NCI-H524 (cell line): ENCODE measurements at regions not wholly inside any gene's neighbourhood (a gene's known extent, or its start where the extent isn't known, plus 50 kb on each side); places are given as distances from the start of the nearest gene placed in this dataset.

Experiments used
- DNase-seq, 2 experiments: peaks; one replicate each; lab custom pipeline; 2025; lab: John Stamatoyannopoulos, UW

DNA sequence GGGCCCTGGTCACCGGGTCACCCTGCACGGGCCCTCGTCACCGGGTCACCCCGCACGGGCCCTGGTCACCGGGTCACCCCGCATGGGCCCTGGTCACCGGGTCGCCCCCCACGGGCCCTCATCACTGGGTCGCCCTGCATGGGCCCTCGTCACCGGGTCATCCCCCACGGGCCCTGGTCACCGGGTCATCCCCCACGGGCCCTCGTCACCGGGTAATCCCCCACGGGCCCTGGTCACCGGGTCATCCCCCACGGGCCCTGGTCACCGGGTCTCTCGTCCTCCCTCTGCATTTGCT, 77.6 kb downstream of the RIPK4 start:
- DNase-seq: no peak

DNA sequence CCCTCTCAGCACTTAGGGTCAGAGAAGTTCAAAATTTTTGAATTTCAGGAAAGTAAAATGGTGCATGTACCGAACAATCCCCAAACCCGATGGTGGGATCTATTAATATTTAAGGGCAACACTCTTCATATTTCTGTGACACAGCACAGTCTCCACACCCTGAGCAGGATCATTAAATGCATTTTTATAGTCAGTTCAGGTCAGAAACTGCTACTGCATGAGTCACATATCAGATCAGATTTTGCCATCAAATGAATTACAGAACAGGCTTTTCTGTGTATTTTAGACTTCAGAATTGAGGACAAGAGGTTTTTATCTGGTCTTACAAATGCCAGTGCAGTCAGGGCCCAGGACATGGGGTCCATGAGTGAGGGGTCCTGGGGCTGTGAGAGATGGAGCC, 79.2 kb downstream of the RIPK4 start:
- no peak for DNase-seq

DNA sequence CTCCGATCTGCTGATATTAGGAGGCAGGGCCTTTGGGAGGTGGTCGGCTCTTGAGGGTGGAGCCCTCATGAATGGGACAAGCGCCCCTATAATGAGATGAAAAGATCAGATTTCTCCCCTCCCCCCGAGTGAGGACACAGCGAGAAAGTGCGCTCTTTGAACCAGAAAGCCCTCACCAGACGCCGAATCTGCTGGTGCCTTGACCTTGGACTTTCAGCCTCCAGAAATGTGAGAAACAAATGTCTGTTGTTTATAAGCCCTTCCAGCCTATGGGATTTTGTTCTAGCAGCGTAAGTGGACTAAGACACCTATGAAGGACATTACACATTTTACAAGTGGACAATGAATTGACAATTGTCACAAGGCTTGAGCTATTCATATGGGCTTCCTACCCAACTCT, 80.2 kb downstream of the RIPK4 start:
- no peak for DNase-seq

DNA sequence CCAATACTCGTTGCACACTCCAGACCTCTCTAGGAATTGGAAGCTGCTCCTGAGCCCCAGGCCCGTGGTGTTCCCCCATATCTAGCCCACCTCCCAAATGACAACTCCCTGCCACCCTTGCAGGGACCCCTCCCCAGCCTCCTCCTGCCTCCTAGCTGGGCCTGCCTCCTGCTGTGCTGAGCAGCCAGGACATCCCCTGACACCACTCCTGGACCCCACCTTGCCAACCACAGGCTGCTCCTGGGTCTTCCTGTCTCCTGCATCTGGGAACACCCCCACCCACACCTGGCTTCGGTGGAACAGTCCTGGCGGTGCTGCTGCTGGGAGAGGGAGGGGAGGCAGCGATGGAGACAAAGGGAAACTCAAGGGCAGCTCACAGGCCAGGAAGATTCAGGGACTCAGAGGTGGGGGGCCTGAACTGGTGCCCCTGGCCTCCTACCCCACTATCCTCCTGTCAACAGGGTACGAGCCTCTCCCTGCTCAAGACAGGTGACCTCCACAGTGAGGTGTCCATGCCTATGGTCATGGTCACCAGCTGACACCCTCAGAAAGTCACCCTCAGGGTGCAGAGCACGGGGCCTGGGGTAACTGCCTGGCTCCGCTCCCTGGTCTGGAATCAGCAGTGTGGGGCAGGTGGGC, 81.2 kb downstream of the RIPK4 start:
- no peak for DNase-seq

DNA sequence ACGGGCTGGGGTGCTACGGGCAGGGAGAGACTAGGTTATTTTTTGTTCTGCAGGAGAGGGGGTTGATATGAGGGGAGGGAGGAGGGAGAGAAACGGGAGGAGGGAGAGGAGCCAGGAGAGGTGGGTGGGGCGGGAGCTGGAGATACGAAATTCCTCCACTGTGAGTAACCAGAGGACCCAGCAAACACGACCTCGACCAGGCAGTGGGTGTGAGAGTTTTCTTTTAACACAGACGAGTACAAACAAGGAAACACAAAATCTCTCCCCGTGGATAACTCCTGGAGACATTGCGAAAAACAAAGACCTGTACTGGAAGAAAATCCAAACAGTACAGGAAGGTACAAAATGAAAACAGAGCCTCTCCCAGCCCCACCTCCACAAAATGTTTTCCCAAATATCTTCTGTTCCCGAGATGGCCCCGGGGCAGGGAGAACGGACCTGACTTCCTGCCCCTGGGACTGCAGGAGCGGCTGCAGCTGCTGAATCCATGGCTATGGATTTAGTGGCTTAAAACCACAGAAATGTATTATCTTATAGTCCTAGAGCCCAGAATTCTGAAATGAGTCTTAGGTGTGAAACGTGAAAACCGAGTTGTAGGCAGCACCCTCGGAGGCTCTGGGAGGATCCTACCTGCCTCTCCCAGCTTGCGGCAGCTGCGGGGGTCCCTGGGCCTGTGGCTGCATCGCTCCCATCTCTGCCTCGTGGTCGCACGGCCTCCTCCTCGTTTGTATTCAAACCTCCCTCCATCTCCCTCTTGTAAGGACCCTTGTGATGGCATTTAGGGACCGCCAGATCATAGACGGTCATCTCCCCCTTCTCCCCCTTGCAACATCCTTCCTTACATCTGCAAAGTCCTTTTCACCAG, 82.2 kb downstream of the RIPK4 start:
- no peak for DNase-seq

DNA sequence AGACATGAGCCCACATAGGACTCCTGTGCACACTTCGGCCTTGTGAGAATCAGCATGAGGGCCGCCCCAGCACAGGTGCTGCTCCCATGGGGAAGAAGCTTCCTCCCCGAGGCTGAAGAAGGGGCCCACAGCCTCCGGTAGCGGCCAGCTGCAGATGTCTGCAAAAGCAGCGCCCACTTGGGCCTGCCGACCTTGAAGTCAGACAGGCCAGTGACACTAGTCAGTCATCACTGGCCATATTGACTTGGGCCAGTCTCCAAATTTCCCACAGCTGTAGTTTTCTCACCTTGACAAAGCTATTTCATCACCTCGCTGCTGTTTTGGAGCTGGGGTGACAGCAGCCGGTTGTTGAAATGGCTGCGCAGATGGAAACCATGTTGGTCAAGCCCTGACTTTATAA, 83.0 kb downstream of the RIPK4 start:
- no peak for DNase-seq

DNA sequence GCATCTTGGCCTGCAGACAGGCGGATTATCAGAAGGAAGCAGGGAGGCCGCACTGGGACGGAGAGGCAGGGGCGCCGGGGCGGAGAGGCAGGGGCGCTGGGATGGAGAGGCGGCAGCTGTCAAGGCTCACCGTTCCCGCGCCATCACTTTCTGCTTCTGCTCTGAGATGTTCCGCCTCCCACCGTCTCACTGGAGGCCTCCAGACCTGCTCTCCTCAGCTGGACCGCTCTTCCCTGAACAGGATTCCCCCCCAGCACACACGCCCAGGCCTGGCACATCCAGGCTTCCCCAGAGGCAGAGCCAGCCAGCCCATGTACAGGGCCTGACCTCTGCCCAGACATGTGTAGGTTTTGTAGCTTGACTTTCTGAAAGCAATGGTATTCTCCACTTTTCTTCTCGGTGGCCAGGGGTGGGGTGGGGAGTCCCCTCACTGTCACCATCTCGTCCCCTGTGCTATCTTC, 84.1 kb downstream of the RIPK4 start:
- DNase-seq: no peak

DNA sequence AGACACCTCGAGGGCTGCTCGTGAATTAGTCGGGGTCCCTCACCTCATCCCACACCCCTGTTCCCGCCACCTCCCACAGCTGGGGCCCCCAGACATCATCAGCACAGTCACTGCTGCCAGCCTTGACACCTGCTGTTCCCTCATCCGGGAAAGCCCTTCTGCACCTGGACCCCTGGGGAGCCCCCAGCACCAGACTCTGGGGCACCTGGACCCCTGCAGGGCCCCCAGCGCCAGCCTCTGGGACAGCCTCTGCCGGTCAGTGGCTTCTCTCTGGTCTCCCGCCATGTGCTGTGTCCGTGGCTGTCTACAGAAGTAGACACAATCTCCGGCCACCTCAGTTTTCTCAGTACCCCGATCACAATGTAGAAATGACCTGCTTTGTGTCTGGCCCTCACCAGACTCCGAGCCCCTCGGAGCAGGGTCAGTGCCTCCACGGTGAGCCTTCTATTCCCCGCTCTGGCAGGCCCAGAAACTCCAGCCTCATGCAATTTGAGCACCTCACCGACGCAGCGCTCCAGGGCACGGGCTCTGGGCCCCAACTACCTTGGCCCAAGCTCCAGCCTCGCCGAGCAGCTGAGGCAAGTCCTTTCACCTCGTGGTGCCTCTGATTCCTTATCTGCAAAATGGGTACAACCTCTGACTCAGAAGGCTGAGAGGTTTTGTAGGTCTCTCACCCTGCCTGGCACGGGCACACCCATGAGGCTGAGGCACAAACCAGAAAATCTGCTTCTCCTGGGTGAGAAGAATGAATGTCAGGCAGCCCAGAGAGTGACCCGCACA, 84.7 kb downstream of the RIPK4 start:
- DNase-seq: no peak

DNA sequence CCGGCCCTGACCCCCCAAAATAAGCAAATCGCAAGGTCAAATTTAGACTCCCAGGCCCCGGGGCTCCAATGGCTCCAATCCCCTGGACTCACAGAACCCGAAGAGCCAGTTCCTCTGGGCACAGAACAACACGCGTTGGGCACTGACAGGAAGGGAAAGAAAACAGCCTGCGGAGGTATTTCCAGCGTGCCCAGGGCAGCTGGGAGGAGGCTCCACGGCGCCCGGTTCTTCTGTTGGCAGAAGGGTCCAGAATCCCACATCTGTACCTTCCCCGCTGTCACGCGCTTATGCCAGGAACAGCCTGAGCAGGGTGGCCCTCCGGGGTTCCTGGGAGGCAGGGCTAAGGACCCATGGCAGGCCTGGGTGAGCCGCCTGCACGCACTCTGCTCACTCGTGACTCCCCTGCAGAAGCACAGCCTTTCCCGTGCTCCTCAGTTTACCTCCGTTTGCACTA, 85.5 kb downstream of the RIPK4 start:
- DNase-seq: no peak

DNA sequence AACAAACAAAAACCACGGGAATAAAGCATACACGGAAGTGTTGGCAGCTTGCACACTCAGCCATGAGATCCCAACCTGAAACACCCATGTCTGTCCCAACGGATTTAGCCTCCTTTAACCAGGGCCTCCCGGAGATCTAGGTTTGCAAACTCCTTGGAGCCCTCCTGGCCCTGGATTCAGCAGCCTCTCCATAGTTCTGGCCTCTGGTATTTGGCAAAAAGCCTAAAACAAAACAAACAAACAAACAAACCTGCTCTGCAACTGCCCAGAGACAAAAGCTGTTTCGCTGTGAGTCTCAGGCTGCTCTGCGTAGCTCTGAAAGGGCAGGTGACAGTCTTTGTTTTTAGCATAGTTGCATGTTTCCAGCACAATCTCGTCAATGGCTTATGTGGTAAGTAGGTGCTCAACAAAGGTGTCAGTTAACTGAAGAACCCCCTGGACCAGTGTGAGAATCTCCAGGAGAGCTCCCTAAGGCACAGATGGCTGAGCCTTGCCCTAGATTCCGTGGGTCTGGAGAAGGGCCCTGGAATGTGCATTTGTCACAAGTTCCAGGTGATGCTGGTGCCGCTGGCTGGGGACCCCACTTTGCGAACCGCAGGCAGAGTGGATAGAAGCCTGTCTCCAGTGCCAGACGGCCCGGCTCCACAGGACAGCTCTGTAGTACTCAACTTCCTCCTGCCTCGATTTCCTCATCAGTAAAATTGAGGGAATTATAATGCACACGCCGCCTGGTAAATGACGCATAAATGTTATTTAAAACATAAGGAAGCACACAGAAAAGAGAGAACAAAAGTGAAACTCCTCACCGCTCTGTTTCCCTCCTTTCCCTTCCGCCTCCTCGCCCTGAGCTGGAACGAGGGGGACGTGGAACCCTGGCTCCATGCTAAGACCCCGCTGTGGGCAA, 86.2 kb downstream of the RIPK4 start:
- no peak for DNase-seq

DNA sequence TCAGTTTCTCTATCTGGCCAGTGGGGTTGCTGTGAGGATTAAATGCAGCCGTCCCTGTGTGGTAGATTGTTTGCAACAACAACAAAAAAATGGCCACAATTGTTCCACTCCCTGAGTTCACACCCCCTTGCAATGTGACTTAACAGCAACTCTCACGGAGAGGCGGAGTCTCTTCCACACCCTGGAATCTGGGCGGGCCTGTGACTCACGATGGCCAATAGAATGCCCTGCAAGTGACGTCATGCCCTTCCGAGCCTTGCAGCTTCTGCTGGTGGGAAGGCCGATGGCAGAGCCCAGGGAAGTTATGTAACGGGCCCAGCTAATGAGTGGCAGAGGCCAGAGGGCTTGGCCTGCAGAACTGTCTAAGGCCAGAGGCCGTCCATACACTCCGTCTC, 87.9 kb downstream of the RIPK4 start:
- peak; percentile 24 to 59 for DNase-seq

DNA sequence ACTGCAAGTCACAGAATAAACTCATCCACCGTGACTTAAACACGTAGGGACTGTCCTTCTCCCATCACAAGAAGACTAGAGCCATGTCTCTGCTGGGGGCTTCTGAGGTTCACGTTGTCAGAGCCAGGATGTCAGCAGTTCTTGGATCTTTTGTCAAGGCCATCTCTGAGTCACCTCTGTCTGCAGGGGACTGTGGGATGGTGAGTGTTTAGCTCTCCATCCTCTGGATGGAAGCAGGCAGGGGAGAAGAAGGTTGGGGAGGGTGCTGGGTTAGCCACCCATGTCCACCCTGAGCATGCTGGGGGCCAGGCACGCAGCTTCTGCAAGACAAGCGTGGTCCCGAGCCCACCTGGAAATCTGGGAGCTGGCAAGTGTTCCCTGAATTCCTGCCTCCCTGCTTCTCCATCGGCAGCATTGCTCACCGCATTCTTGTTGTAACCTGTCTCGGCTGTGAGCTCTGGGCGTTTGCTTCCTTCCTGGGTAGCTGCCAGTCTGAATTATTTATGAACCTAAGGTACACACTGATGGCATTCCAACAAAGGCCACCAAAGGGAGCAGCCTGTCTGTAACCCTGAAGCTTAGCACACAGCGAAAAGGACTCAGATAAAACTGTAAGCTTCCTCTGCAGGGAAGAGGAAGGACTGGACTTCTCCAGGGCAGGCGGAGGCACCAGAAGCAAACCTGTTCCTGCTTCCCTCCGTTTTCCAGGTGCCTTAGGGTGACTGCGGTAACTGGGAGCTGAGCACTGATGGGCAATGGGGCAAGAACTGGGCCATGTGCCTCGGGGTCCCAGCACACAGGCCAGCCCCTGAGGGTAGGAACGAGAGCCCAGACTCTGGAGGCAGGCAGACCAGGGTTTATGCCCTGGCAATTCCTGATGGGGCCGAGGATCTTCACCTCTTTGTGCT, 88.6 kb downstream of the RIPK4 start:
- no peak for DNase-seq

DNA sequence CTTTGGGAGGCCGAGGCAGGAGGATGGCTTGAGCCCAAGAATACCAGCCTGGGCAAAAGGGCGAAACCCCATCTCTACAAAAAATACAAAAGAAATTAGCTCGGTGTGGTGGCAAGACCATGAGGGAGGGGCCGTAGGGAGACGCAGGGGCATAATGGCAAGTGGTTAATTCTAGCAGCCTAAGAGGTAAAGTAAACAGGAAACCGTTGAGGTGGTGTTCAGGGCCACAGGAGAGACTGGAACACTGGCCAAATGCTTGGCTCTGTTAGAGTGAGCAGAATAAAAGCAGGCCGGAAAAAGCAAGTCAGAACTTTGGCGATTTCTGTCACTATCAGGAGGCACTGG, 89.2 kb downstream of the RIPK4 start:
- no peak for DNase-seq

DNA sequence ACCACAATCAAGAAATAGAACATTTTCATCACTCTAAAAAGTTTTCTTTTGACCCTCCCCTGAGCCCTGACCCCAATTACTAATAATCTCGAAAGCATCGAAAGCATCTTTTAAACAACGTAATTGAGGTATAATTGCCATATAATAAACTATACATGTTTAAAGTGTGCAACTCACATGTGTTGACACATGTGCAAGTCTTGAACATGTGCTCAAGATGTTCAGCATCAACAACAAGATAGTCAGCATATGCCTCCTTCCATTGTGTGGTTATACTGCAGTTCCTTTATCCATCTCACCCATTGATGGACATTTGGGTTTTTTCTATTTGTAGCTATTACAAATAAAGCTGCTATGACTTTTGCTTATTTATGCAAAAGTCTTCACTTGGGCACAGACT, 90.7 kb downstream of the RIPK4 start:
- no peak for DNase-seq

DNA sequence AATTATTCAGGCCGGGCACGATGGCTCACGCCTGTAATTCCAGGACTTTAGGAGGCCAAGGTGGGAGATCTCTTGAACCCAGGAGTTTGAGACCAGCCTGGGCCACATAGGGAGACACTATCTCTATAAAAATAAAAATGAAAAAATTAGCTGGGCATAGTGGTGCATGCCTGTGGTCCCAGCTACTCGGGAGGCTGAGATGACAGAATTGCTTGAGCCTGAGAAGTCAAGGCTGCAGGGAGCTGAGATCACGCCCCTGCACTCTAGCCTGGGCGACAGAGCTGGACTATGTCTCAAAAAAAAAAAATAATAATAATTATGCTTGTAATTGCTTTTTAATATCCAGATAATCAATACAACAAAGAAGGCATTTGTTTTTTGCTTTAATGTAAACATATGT, 91.3 kb downstream of the RIPK4 start:
- DNase-seq: no peak

DNA sequence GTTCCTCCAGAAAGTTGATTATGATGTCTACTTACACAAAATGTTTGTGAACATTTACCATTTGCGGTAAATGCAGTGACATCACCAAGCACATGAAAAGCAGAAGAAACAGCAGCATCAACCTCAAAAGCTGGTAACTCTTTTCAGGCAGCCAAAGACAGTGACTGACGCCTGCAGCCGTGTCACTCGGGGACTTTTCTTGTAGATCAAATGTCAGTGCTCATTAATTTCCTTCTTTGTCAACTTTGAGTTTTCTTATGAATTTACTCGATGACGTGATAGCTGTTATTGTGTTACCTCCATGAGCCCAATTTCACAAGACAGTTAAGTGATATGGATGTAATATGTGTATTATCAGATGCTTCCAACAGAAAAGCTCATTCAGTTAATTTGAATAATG, 92.5 kb downstream of the RIPK4 start:
- DNase-seq: no peak

DNA sequence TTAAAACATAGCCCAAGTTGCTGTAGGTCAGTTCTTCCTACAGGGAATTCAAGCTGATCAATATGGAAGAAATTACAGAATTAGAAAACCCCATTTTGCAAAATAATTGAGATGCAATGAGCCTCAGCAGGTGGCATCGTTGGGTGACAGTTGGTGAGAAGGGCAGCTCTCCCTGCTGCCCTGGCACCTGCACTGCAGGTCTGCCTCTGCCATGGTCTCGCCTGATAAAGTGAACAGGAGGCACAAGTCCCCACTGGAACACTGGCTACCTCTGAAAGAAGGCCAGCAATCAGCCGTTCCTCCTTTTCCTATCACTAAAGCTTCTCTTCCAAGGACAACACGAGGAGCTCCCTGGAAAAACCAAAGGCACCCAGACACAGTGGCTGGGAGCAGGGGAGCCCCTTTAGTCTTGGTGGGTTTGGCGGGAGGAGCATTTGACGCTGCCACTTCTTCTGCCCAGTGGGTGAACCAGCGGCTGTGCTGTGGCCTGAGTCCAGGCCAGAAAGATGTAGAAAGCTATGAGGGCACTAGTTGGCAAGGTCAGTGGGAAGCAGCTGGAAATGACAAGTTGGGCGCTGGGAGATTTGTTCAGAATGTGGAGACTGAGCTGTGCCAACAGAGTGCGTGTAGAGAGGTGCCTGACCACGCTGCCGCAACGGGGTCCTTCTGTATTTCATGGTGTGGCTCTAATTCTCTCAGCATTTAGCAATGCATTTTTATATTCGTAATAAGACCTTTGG, 93.1 kb downstream of the RIPK4 start:
- no peak for DNase-seq

DNA sequence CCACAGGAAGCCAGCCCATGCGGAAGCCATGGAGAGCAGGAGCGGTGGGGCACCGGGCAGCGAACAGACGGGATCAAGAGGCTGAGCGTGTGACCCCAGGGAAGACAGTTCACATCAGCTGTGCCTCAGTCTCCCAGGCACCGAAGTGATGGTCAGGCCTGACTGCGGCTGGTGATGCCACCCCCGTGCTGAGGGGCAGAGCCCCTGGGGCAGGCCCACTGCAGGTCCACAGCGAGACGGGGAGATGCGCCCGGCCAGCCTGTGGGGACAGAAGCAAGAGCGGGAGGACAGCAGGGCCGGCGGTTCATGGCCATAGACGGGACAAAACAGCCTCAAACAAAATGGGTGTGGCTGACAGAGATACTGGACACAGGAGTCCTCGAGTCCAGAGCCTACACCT, 93.8 kb downstream of the RIPK4 start:
- DNase-seq: no peak

DNA sequence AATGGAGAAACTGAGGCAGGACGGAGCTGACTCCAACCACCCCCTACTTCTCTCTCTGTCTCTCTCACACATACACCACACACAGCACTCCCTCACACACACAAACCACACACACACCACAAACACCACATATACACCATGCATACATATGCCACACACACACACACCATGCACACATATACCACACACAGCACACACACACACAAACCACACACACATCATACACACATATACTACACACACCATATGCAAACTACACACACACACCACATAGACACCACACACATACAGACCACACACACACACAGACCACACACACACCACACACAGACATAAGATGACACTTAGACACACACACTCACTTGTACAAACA, 94.3 kb downstream of the RIPK4 start:
- DNase-seq: no peak

DNA sequence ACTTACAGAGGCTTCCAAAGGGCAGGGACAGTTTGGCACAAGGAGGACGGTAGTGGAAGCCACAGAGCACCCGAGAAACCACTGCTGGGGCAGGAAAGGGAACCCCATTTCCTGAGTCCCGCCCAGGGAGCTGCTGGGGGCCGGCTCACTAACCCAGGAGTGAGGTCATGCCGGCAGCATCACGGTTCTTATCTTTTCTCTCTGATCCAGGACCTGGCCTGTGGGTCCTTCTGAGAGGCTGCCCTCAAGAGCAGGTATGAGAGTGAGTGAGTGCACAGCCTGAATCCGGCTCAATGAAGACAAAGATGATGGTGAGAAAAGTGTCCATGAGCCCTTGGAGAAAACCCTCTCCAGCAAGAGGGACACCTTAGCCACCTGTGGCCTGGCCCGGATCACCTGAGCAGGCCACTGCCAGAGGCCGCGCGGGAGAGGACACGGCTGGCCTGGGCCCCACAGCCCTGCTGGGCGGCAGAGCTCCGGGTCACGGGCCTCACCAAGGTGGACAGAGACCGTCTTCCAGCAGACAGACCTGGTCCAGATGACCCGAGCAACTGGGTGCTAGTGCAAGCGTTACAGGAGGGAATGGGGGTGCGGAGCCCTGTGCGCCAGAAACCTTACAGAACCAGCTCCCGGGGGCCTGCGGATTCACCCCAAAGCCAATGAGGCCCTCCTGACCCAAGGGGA, 94.9 kb downstream of the RIPK4 start:
- DNase-seq: no peak
